Natural killer cell (primary cell): ENCODE measurements at regions not wholly inside any gene's neighbourhood (a gene's known extent, or its start where the extent isn't known, plus 50 kb on each side); places are given as distances from the start of the nearest gene placed in this dataset.
A peak's percentile ranks its signal among the peaks of the same experiment; 100 is the strongest.

Source experiments
- ATAC-seq, 3 donors: fragments of 150-1000 bp in 2 of 3; fragments of 200-7000 bp in 1 of 3; cut with Tn5 transposase; 1 replicate in 1 of 3; 2 replicates in 2 of 3; pipeline ENCODE4 v1.10.0; 2021; ENCODE audit warnings: mild to moderate bottlenecking in 2 of 3, moderate library complexity in 2 of 3
- DNase-seq, 2 donors: peaks; one replicate each; pipeline versions ENCODE4 v3.0.0 to v3.0.0-alpha.2; 2013 to 2021; ENCODE audit warnings: mixed read lengths in 1 of 2
- H3K27ac ChIP-seq: one replicate; pipeline ENCODE4 v1.5.1; 2013; ENCODE audit warnings: mild to moderate bottlenecking, low read length
- H3K27me3 ChIP-seq: one replicate; pipeline ENCODE4 v1.6.1; 2013; ENCODE audit warnings: low read length; ENCODE audit not compliant: control insufficient read depth, insufficient read depth
- H3K36me3 ChIP-seq: one replicate; pipeline ENCODE4 v1.6.1; 2013; ENCODE audit warnings: low read length; ENCODE audit not compliant: control insufficient read depth, insufficient read depth
- H3K4me1 ChIP-seq: one replicate; pipeline ENCODE4 v1.6.1; 2013; ENCODE audit warnings: low read length; ENCODE audit not compliant: control insufficient read depth, insufficient read depth
- H3K4me3 ChIP-seq: one replicate; pipeline ENCODE4 v1.5.1; 2013; ENCODE audit warnings: low read length
- H3K9me3 ChIP-seq: one replicate; pipeline ENCODE4 v1.6.1; 2013; ENCODE audit warnings: low read length; ENCODE audit not compliant: control insufficient read depth, insufficient read depth
- H3K27ac Mint-ChIP-seq, 2 donors: one replicate each; pipeline ENCODE4 v1.8.0; 2022; ENCODE audit warnings: mild to moderate bottlenecking in 2 of 2, mixed read lengths in 2 of 2, moderate library complexity in 1 of 2
- H3K27me3 Mint-ChIP-seq, 2 donors: one replicate each; pipeline ENCODE4 v1.8.0; 2022; ENCODE audit warnings: low read depth in 2 of 2, mixed read lengths in 2 of 2
- H3K36me3 Mint-ChIP-seq: one replicate; pipeline ENCODE4 v1.8.0; 2022; ENCODE audit warnings: mixed read lengths
- H3K4me1 Mint-ChIP-seq, 2 donors: one replicate each; pipeline ENCODE4 v1.8.0; 2022; ENCODE audit warnings: mixed read lengths in 2 of 2
- H3K4me3 Mint-ChIP-seq: one replicate; pipeline ENCODE4 v1.8.0; 2022; ENCODE audit warnings: mild to moderate bottlenecking, moderate library complexity, mixed read lengths
- H3K9me3 Mint-ChIP-seq, 2 donors: one replicate each; pipeline ENCODE4 v1.8.0; 2022; ENCODE audit warnings: mixed read lengths in 2 of 2
- WGBS: methylation state at CpG from one replicate; pipeline ENCODE4 v1.1.7; 2013; ENCODE audit warnings: missing lambda C conversion rate; ENCODE audit not compliant: insufficient coverage; 5-methylcytosine and 5-hydroxymethylcytosine counted together
- intact Hi-C: fragments of 100-400 bp; cut with micrococcal nuclease; formaldehyde crosslinking; loops from one replicate; pipeline ENCODE4 v1.14.2; 2022
- TF ChIP-seq, protein P1 (sequence below): fragments of 200-600 bp; IDR thresholded peaks from one replicate; pipeline ENCODE4 v1.8.0; 2022; ENCODE audit warnings: antibody characterized with exemption

DNA sequence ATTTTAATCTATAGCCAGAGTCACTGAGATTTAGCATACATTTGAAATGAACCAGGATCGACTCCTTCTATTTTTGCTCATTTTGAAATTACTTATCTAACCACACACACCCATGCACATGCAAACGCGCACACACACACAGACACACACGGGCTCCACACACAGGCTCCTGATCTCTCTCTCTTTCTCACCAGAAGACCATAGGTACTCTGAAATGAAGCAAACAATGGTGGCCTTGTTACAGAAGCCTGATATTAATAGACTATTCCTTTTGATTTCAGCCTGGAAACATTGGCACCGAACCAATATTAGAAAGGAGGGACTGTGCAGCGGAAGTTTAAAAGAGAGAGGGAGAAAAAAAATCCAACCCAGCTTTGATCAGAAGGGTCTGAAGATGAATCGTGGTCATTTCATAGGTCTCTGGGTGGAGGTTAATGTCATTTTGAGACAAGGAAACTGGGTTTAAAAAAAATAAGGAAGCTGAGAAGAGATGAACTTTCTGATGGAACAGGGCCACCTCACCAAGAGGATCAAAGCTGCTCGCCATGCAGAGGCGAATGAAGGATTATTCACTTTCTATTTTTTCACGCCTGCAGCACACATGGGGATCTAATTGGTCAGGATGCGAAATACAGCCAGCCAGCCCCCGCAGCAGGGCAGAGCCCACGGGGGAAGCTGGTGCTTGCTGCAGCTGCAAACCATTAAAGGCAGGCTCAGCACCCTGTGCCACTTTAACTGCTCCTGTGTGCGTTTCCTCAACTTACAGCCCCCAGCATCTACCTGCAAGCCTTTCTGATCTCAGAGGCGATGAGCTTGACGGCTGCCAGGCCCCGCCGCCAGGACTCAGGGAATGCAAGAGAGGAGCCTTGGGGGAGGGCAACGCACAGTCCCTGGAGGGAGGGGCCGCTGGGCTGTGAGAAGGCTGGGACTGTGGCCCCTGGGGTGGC is 88.8 kb downstream of the HES1 start:
- no peaks in the 10 kb centered on the region for H3K4me1 ChIP-seq
- no peak overlapping the region for H3K4me3 Mint-ChIP-seq
- TF ChIP-seq, protein P1, sequence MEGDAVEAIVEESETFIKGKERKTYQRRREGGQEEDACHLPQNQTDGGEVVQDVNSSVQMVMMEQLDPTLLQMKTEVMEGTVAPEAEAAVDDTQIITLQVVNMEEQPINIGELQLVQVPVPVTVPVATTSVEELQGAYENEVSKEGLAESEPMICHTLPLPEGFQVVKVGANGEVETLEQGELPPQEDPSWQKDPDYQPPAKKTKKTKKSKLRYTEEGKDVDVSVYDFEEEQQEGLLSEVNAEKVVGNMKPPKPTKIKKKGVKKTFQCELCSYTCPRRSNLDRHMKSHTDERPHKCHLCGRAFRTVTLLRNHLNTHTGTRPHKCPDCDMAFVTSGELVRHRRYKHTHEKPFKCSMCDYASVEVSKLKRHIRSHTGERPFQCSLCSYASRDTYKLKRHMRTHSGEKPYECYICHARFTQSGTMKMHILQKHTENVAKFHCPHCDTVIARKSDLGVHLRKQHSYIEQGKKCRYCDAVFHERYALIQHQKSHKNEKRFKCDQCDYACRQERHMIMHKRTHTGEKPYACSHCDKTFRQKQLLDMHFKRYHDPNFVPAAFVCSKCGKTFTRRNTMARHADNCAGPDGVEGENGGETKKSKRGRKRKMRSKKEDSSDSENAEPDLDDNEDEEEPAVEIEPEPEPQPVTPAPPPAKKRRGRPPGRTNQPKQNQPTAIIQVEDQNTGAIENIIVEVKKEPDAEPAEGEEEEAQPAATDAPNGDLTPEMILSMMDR = no peak
- H3K9me3 Mint-ChIP-seq = no peaks in the 10 kb centered on the region
- no peaks in the 10 kb centered on the region for H3K9me3 ChIP-seq
- H3K27ac ChIP-seq = no peak overlapping the region
- no peaks in the 10 kb centered on the region for H3K36me3 Mint-ChIP-seq
- H3K4me3 ChIP-seq = no peak overlapping the region
- 66% methylated on average over 20 of the region's 20 CpGs for WGBS
- peak overlapping the region in 1 of 2 donors; percentile 16 for H3K27ac Mint-ChIP-seq
- ATAC-seq (no peak), DNase-seq (no peak)
- H3K27me3 ChIP-seq = no peaks in the 10 kb centered on the region
- intact Hi-C loops = no loop called here
- peaks cover 8 to 12% of the 10 kb centered on the region in 2 donors for H3K4me1 Mint-ChIP-seq
- H3K36me3 ChIP-seq = no peaks in the 10 kb centered on the region
- H3K27me3 Mint-ChIP-seq = peaks cover 33 to 62% of the 10 kb centered on the region in 2 donors

DNA sequence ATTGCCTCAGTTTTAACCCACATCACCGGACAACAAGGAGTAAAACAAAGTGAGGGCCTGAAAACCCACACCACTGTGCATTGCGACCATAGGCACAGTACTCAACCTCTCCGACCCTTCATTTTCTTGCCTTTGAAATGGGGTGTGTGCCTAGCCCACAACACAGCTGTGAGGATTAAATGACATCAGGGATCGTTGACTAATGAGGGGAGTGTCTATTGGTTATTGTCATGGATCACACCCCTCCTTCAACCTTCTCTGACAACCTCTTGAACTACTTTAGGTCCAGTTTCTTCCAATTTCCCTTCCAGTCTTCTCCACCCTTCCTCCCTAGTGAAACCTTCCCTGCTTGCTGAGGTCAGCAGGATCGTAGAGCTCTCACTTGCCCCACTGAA is 89.5 kb downstream of the HES1 start:
- Mint-ChIP-seq H3K36me3 (no peaks in the 10 kb centered on the region), H3K4me3 (no peak overlapping the region)

DNA sequence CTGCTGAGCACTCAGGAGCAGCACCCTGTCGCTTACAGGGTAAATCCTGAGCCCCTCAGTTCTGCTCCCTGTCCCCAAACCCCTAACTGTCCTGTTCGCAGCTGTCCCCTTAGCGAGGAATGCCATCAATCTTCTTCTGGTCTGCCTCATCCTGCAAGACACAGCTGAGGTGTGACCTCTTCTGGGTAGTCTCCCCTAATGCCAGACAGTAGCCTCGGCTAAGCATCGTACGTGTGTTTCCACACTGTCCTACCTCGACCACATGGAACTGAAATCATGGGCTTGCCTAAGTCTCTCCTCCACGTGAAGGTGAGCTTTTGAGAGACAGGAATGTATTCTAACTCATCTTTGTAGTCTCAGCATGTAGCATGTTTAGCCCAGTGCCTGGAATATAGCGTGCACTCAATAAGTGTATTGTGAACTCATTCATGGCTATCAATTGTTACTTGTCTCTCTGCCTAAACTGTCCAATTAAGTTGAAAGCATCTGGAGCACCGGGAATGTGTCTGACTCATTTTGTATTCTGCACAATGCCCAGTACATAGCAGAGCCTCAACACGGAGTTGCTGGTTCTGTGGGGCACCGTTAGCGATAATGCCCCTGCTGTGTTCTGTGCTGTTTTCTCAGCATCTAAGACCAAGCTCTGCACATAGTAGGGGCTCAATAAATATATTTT is 90.2 kb downstream of the HES1 start:
- Mint-ChIP-seq H3K27me3 (peaks cover 30 to 48% of the 10 kb centered on the region in 2 donors), H3K36me3 (no peaks in the 10 kb centered on the region), H3K4me1 (peaks cover 8 to 12% of the 10 kb centered on the region in 2 donors), H3K9me3 (no peaks in the 10 kb centered on the region), H3K27ac (no peak overlapping the region), H3K4me3 (no peak overlapping the region)
- Histone ChIP-seq H3K4me1 (no peaks in the 10 kb centered on the region), H3K9me3 (no peaks in the 10 kb centered on the region), H3K27me3 (no peaks in the 10 kb centered on the region), H3K36me3 (no peaks in the 10 kb centered on the region), H3K27ac (no peak overlapping the region), H3K4me3 (no peak overlapping the region)
- TF ChIP-seq, protein P1 = no peak
- DNase-seq (no peak), ATAC-seq (no peak)
- WGBS = 91% methylated on average over 13 of the region's 13 CpGs
- intact Hi-C loops = no loop called here

More for the DNA sequence above, 89.5 kb downstream of the HES1 start:
- DNase-seq (no peak), ATAC-seq (no peak)
- TF ChIP-seq, protein P1 = no peak
- H3K9me3 Mint-ChIP-seq = no peaks in the 10 kb centered on the region
- intact Hi-C loops = no loop called here
- no peaks in the 10 kb centered on the region for H3K9me3 ChIP-seq
- no peaks in the 10 kb centered on the region for H3K27me3 ChIP-seq
- WGBS = 96% methylated on average over 4 of the region's 5 CpGs
- H3K27me3 Mint-ChIP-seq = peaks cover 30 to 55% of the 10 kb centered on the region in 2 donors
- no peaks in the 10 kb centered on the region for H3K4me1 ChIP-seq
- no peak overlapping the region for H3K27ac ChIP-seq
- no peak overlapping the region for H3K4me3 ChIP-seq
- H3K27ac Mint-ChIP-seq = no peak overlapping the region
- no peaks in the 10 kb centered on the region for H3K36me3 ChIP-seq
- peaks cover 8 to 12% of the 10 kb centered on the region in 2 donors for H3K4me1 Mint-ChIP-seq
